Ovary (tissue), 7 donors: ENCODE measurements at regions not wholly inside any gene's neighbourhood (a gene's known extent, or its start where the extent isn't known, plus 50 kb on each side); places are given as distances from the start of the nearest gene placed in this dataset.

ENCODE experiments used
- DNase-seq, 5 donors: peaks; one replicate each; pipeline ENCODE4 v3.0.0-alpha.2; 2019 to 2020
- H3K27ac ChIP-seq, 2 donors: fragments of 200-600 bp; one replicate each; pipeline versions ENCODE4 v1.5.1 to v1.8.0; 2019 to 2022
- H3K27me3 ChIP-seq: fragments of 200-600 bp; one replicate; pipeline ENCODE4 v1.8.0; 2022
- H3K36me3 ChIP-seq: fragments of 200-600 bp; sonication (generic); one replicate; pipeline ENCODE4 v1.5.1; 2019
- H3K4me1 ChIP-seq: one replicate; pipeline ENCODE4 v1.8.1; 2013; ENCODE audit warnings: mild to moderate bottlenecking, moderate library complexity; ENCODE audit not compliant: insufficient read depth
- H3K4me3 ChIP-seq: fragments of 200-600 bp; sonication (generic); one replicate; pipeline ENCODE4 v1.5.1; 2017
- H3K9me3 ChIP-seq, 2 donors: fragments of 200-600 bp in 1 of 2; sonication (generic) in 1 of 2; one replicate each; pipeline versions ENCODE4 v1.5.1 to v1.8.1; 2013 to 2019; ENCODE audit warnings: mild to moderate bottlenecking in 1 of 2, moderate library complexity in 1 of 2
- CTCF ChIP-seq, 3 donors: fragments of 450-650 bp in 2 of 3; fragments of 200-600 bp in 1 of 3; IDR thresholded peaks; one replicate each; pipeline versions ENCODE4 v1.5.1 to v1.8.0; 2016 to 2022; ENCODE audit warnings: antibody characterized with exemption in 3 of 3, mild to moderate bottlenecking in 1 of 3
- EP300 ChIP-seq: sonication (generic); formaldehyde crosslinking; IDR thresholded peaks from one replicate; pipeline ENCODE4 v1.6.1; 2017; ENCODE audit warnings: antibody characterized with exemption
- POLR2A ChIP-seq: fragments of 450-650 bp; IDR thresholded peaks from one replicate; pipeline ENCODE4 v1.6.1; 2017; ENCODE audit warnings: antibody characterized with exemption, mild to moderate bottlenecking, moderate library complexity
- WGBS, 3 donors: extraction: QIAGEN DNeasy Blood & Tissue Kit in 1 of 3; methylation state at CpG; one replicate each; pipeline versions ENCODE4 v1.1.5 to v1.1.7; 2013 to 2017; 5-methylcytosine and 5-hydroxymethylcytosine counted together
- intact Hi-C, 4 donors: fragments of 100-400 bp; cut with DNase I; formaldehyde crosslinking; loops; one replicate each; pipeline versions ENCODE4 v1.11.0 to v1.15.1; 2022 to 2023
- donor health status: DM: no; HTN: no; CAD: no; lungs with moderate emphysema.
- donor health status: DM: no; HTN: no; CAD: no.
- donor health status: Bipolar disorder and iron deficiency.
- donor health status: DM: no; HTN: no; CAD: no.
- donor health status: DM: yes; HTN: yes; CAD: no.

- intact Hi-C loops: no loop called here
- Histone ChIP-seq H3K27me3 (no peaks in the 10 kb centered on the region), H3K9me3 (no peaks in the 10 kb centered on the region), H3K27ac (no peak overlapping the region), H3K4me3 (no peak overlapping the region), H3K36me3 (no peaks in the 10 kb centered on the region), H3K4me1 (no peaks in the 10 kb centered on the region)
- DNase-seq: no peak
- WGBS, 3 donors: 75 to 76% (median 75%) methylated on average over 4 of the region's 4 CpGs
- no peak for TF ChIP-seq EP300
- TF ChIP-seq POLR2A: no peak
- no peak for TF ChIP-seq CTCF (IDR thresholded peaks at IDR 0.05)
These were observed 315.3 kb downstream of the BMPER start for GRCh38 chr7:34220506-34221185.

GRCh38 chr7:34222316-34222715, 317.0 kb downstream of the BMPER start:
- intact Hi-C loops: no loop called here
- Histone ChIP-seq H3K4me3 (no peak overlapping the region), H3K4me1 (no peaks in the 10 kb centered on the region), H3K9me3 (no peaks in the 10 kb centered on the region), H3K27ac (no peak overlapping the region), H3K27me3 (no peaks in the 10 kb centered on the region), H3K36me3 (no peaks in the 10 kb centered on the region)
- DNase-seq: no peak
- TF ChIP-seq POLR2A (no peak), CTCF (IDR thresholded peaks at IDR 0.05) (no peak), EP300 (no peak)

- no peak overlapping the region for H3K27ac ChIP-seq
- no peaks in the 10 kb centered on the region for H3K9me3 ChIP-seq
- TF ChIP-seq CTCF (IDR thresholded peaks at IDR 0.05) (no peak), POLR2A (no peak), EP300 (no peak)
- H3K27me3 ChIP-seq: no peaks in the 10 kb centered on the region
- no peak overlapping the region for H3K4me3 ChIP-seq
- H3K36me3 ChIP-seq: no peaks in the 10 kb centered on the region
- 65 to 88% (median 74%) methylated on average over 1 of the region's 1 CpG for WGBS, 3 donors
- DNase-seq: no peak
- no peaks in the 10 kb centered on the region for H3K4me1 ChIP-seq
- intact Hi-C loops: no loop called here
These were observed 317.4 kb downstream of the BMPER start for GRCh38 chr7:34222722-34223121.

GRCh38 chr7:34224281-34224680, 318.9 kb downstream of the BMPER start:
- intact Hi-C loops: no loop called here
- H3K4me3 ChIP-seq: no peak overlapping the region
- no peak overlapping the region for H3K27ac ChIP-seq
- H3K9me3 ChIP-seq: no peaks in the 10 kb centered on the region
- no peaks in the 10 kb centered on the region for H3K4me1 ChIP-seq
- DNase-seq: no peak
- H3K36me3 ChIP-seq: no peaks in the 10 kb centered on the region
- H3K27me3 ChIP-seq: no peaks in the 10 kb centered on the region
- 57 to 79% (median 58%) methylated on average over 1 of the region's 1 CpG for WGBS, 3 donors
- TF ChIP-seq EP300: no peak
- no peak for TF ChIP-seq POLR2A
- no peak for TF ChIP-seq CTCF (IDR thresholded peaks at IDR 0.05)
